ENCODE measurements at regions not wholly inside any gene's neighbourhood (a gene's known extent, or its start where the extent isn't known, plus 50 kb on each side); places are given as distances from the start of the nearest gene placed in this dataset.

- no peak overlapping the region for H3K27ac ChIP-seq (ENCODE audit: low read depth in 1 of 2, low read length in 2 of 2)
- no peak for DNase-seq (ENCODE audit: low spot score)
- no peaks in the 10 kb centered on the region for H3K9me3 ChIP-seq (ENCODE audit: control insufficient read depth in 4 of 4, low read length in 3 of 4)
- WGBS = 80% methylated on average over 2 of the region's 2 CpGs
- no peak for TF ChIP-seq EGR1 (IDR thresholded peaks at IDR 0.05; ENCODE audit: low read depth in 2 of 2)
- no peak for TF ChIP-seq ATF3 (IDR thresholded peaks at IDR 0.05)
- no peak for TF ChIP-seq HNF4A (conservative IDR thresholded peaks at IDR 0.05)
- no peak for TF ChIP-seq SP1 (IDR thresholded peaks at IDR 0.05)
- no peak for TF ChIP-seq HNF4G (IDR thresholded peaks at IDR 0.05)
- no peak for TF ChIP-seq ZBTB33 (IDR thresholded peaks at IDR 0.05)
- no peak for TF ChIP-seq GABPA (IDR thresholded peaks at IDR 0.05 in 1 of 2, conservative IDR thresholded peaks at IDR 0.05 in 1 of 2)
- TF ChIP-seq TAF1 (conservative IDR thresholded peaks at IDR 0.05) = no peak
- no peak for TF ChIP-seq YY1 (IDR thresholded peaks at IDR 0.05)
- TF ChIP-seq FOXA2 (IDR thresholded peaks at IDR 0.05) = no peak
- TF ChIP-seq CTCF (IDR thresholded peaks at IDR 0.05; ENCODE audit: low read depth, low read length, missing input control) = no peak
- no peak for TF ChIP-seq JUND (IDR thresholded peaks at IDR 0.05)
- H3K36me3 ChIP-seq (ENCODE audit: control insufficient read depth in 4 of 4, insufficient read depth in 3 of 4, low read depth in 1 of 4, low read length in 3 of 4) = no peaks in the 10 kb centered on the region
- H3K4me3 ChIP-seq (ENCODE audit: low read depth in 1 of 3, low read length in 3 of 3) = no peak overlapping the region
- peaks cover 4 to 10% (median 9%) of the 10 kb centered on the region in 4 donors for H3K4me1 ChIP-seq (ENCODE audit: control insufficient read depth in 4 of 4, insufficient read depth in 4 of 4, low read length in 3 of 4)
- H3K9ac ChIP-seq (ENCODE audit: low read depth in 1 of 2, low read length in 2 of 2) = no peak overlapping the region
- H3K27me3 ChIP-seq (ENCODE audit: control insufficient read depth in 4 of 4, insufficient read depth in 4 of 4, low read length in 3 of 4) = no peaks in the 10 kb centered on the region
Observed at GRCh38 chr12:19992311-19992710, 376.0 kb upstream of the PDE3A start.

GRCh38 chr12:19994968-19995367 is 373.4 kb upstream of the PDE3A start:
- no peak for TF ChIP-seq ATF3 (IDR thresholded peaks at IDR 0.05)
- TF ChIP-seq TAF1 (conservative IDR thresholded peaks at IDR 0.05) = no peak
- TF ChIP-seq FOXA2 (IDR thresholded peaks at IDR 0.05) = peak; percentile 39
- TF ChIP-seq CTCF (IDR thresholded peaks at IDR 0.05; ENCODE audit: low read depth, low read length, missing input control) = peak; percentile 12
- no peak for TF ChIP-seq HNF4G (IDR thresholded peaks at IDR 0.05)
- peak; percentile 49 to 55 for TF ChIP-seq RAD21 (IDR thresholded peaks at IDR 0.05)
- Histone ChIP-seq H3K36me3 (ENCODE audit: control insufficient read depth in 4 of 4, insufficient read depth in 3 of 4, low read depth in 1 of 4, low read length in 3 of 4) (no peaks in the 10 kb centered on the region), H3K27me3 (ENCODE audit: control insufficient read depth in 4 of 4, insufficient read depth in 4 of 4, low read length in 3 of 4) (no peaks in the 10 kb centered on the region), H3K4me3 (ENCODE audit: low read depth in 1 of 3, low read length in 3 of 3) (no peak overlapping the region), H3K9ac (ENCODE audit: low read depth in 1 of 2, low read length in 2 of 2) (no peak overlapping the region), H3K27ac (ENCODE audit: low read depth in 1 of 2, low read length in 2 of 2) (no peak overlapping the region), H3K9me3 (ENCODE audit: control insufficient read depth in 4 of 4, low read length in 3 of 4) (no peaks in the 10 kb centered on the region), H3K4me1 (ENCODE audit: control insufficient read depth in 4 of 4, insufficient read depth in 4 of 4, low read length in 3 of 4) (peaks cover 3 to 16% (median 8%) of the 10 kb centered on the region in 4 donors)
- no peak for DNase-seq (ENCODE audit: low spot score)
